ENCODE measurements at regions not wholly inside any gene's neighbourhood (a gene's known extent, or its start where the extent isn't known, plus 50 kb on each side); places are given as distances from the start of the nearest gene placed in this dataset.
"Not testable (repeated sequence)": the region's sequence is repeated elsewhere in the genome, so short reads cannot be mapped to it uniquely, and the experiment has no call there.

DNA sequence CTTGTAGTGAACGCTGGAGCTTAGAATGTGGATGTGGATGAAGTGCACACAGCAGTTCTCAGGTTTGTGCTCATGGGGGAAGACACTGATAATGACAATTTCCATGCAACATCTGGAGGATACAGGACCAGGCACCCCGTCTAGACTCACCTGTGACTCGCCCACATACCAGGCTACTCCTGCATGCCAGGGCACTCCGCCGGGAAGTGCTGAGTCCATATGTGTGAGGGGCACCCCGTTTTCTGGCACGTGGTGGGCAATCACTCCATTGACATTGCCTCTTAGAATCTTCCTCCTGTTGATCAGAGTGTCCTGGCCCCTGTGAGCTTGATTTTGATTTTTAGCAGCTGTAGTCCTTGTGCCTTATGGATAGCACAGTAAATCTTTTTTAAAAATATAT, 90.9 kb upstream of the LRPAP1 start:
- no peak overlapping the region for H3K4me3 ChIP-seq (ENCODE audit: low read length)
- no peak overlapping the region for H3K27ac ChIP-seq (ENCODE audit: low read depth, low read length)
- DNase-seq, result no peak
- no peaks in the 10 kb centered on the region for H3K4me1 Mint-ChIP-seq
- TF ChIP-seq, protein P1, sequence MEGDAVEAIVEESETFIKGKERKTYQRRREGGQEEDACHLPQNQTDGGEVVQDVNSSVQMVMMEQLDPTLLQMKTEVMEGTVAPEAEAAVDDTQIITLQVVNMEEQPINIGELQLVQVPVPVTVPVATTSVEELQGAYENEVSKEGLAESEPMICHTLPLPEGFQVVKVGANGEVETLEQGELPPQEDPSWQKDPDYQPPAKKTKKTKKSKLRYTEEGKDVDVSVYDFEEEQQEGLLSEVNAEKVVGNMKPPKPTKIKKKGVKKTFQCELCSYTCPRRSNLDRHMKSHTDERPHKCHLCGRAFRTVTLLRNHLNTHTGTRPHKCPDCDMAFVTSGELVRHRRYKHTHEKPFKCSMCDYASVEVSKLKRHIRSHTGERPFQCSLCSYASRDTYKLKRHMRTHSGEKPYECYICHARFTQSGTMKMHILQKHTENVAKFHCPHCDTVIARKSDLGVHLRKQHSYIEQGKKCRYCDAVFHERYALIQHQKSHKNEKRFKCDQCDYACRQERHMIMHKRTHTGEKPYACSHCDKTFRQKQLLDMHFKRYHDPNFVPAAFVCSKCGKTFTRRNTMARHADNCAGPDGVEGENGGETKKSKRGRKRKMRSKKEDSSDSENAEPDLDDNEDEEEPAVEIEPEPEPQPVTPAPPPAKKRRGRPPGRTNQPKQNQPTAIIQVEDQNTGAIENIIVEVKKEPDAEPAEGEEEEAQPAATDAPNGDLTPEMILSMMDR (conservative IDR thresholded peaks at IDR 0.05), result no peak
- H3K27me3 ChIP-seq (ENCODE audit: control insufficient read depth, insufficient read depth, low read length, poor library complexity, severe bottlenecking), result no peaks in the 10 kb centered on the region
- H3K4me3 Mint-ChIP-seq, result no peak overlapping the region
- H3K4me1 ChIP-seq (ENCODE audit: control insufficient read depth, insufficient read depth, low read length), result no peaks in the 10 kb centered on the region
- H3K27me3 Mint-ChIP-seq (ENCODE audit: insufficient read depth), result peaks cover 16% of the 10 kb centered on the region
- 82 to 86% methylated on average over 5 to 7 of the region's 7 CpGs for WGBS, 2 experiments (ENCODE audit: insufficient coverage in 1 of 2, insufficient read length in 1 of 2)
- no peaks in the 10 kb centered on the region for H3K36me3 ChIP-seq (ENCODE audit: control insufficient read depth, insufficient read depth, low read length)
- no peaks in the 10 kb centered on the region for H3K36me3 Mint-ChIP-seq (ENCODE audit: low read depth)
- H3K9me3 ChIP-seq (ENCODE audit: control insufficient read depth, low read length), result no peaks in the 10 kb centered on the region
- H3K9me3 Mint-ChIP-seq, result peaks cover 4% of the 10 kb centered on the region
- H3K9ac ChIP-seq (ENCODE audit: extremely low read depth, low read length, poor library complexity, severe bottlenecking), result no peak overlapping the region
- H3K27ac Mint-ChIP-seq, result no peak overlapping the region

DNA sequence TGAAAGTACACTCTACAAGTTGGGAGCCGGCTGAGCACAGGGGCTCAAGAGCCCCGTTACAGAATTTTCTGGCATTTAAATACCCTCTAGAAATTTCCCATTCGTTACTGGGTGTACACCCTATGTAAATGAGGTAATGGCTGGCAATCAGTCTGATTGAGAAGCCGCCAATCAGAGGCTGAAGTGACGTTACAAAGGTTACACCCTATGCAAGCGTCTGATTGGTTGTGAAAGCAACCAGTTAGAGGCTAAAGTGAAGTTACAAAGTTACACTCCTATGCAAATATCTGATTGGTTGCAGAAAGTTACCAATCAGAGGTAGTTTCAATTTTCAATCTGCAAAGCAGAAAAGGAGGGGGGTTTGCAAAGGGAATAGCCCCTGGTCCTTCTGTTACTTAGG, 88.1 kb upstream of the LRPAP1 start:
- DNase-seq; H3K27ac ChIP-seq (ENCODE audit: low read depth, low read length); H3K4me3 Mint-ChIP-seq; H3K36me3 Mint-ChIP-seq (ENCODE audit: low read depth); H3K9ac ChIP-seq (ENCODE audit: extremely low read depth, low read length, poor library complexity, severe bottlenecking); H3K4me3 ChIP-seq (ENCODE audit: low read length); H3K27me3 ChIP-seq (ENCODE audit: control insufficient read depth, insufficient read depth, low read length, poor library complexity, severe bottlenecking); H3K9me3 ChIP-seq (ENCODE audit: control insufficient read depth, low read length); H3K4me1 Mint-ChIP-seq; H3K27ac Mint-ChIP-seq; H3K4me1 ChIP-seq (ENCODE audit: control insufficient read depth, insufficient read depth, low read length); H3K36me3 ChIP-seq (ENCODE audit: control insufficient read depth, insufficient read depth, low read length); H3K9me3 Mint-ChIP-seq: not testable (repeated sequence)
- WGBS, 2 experiments (ENCODE audit: insufficient coverage in 1 of 2, insufficient read length in 1 of 2), result 83 to 86% methylated on average over 5 to 6 of the region's 6 CpGs
- peaks cover 18% of the 10 kb centered on the region for H3K27me3 Mint-ChIP-seq (ENCODE audit: insufficient read depth)

DNA sequence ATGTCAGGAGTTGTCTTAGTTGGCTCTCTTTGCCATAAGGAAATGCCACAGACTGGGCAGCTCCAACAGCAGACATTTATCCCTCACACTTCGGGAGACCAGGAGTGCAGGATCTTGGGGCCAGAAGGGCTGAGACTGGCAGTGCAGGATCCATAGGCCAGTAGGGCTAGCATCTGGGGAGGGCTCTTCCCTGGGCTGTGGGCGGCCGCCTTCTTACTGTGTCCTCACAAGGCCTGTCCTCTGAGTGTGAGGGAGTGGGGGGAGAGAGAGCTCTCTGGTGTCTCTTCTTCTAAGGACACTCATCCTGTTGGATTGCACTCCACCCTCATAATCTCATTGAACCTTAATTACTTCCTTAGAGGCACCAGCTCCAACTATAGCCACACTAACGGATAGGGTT, 87.5 kb upstream of the LRPAP1 start:
- H3K36me3 ChIP-seq (ENCODE audit: control insufficient read depth, insufficient read depth, low read length); H3K36me3 Mint-ChIP-seq (ENCODE audit: low read depth); H3K27ac ChIP-seq (ENCODE audit: low read depth, low read length); H3K9me3 ChIP-seq (ENCODE audit: control insufficient read depth, low read length); H3K9ac ChIP-seq (ENCODE audit: extremely low read depth, low read length, poor library complexity, severe bottlenecking); DNase-seq; H3K27me3 ChIP-seq (ENCODE audit: control insufficient read depth, insufficient read depth, low read length, poor library complexity, severe bottlenecking); H3K4me1 ChIP-seq (ENCODE audit: control insufficient read depth, insufficient read depth, low read length); H3K4me3 ChIP-seq (ENCODE audit: low read length); H3K4me3 Mint-ChIP-seq; H3K4me1 Mint-ChIP-seq; H3K27ac Mint-ChIP-seq; H3K9me3 Mint-ChIP-seq: not testable (repeated sequence)
- H3K27me3 Mint-ChIP-seq (ENCODE audit: insufficient read depth), result peaks cover 16% of the 10 kb centered on the region
- 88% methylated on average over 4 of the region's 4 CpGs; no CpG with 5 or more reads in 1 of the 2 experiments for WGBS, 2 experiments (ENCODE audit: insufficient coverage in 1 of 2, insufficient read length in 1 of 2)

DNA sequence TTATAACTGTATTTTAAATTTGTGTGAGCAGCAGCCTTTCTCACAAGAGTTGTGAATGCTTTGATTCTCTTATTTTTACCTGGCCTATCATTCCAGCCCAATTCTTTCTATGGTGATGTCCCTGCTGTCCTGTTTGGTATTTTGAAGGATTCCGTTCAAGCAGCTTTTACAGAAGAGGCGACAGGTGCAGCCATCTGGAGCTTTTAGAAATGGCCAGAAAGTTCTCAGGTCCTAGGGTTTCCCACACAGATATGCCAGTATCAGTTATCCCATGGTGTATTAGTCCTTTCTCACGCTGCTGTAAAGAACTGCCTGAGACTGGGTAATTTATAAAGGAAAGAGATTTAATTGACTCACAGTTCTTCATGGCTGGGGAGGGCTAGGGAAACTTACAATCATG, 86.1 kb upstream of the LRPAP1 start:
- not testable (repeated sequence) for H3K27ac Mint-ChIP-seq; H3K36me3 ChIP-seq (ENCODE audit: control insufficient read depth, insufficient read depth, low read length); H3K4me1 Mint-ChIP-seq; H3K27me3 ChIP-seq (ENCODE audit: control insufficient read depth, insufficient read depth, low read length, poor library complexity, severe bottlenecking); DNase-seq; H3K9me3 Mint-ChIP-seq; H3K9me3 ChIP-seq (ENCODE audit: control insufficient read depth, low read length); H3K9ac ChIP-seq (ENCODE audit: extremely low read depth, low read length, poor library complexity, severe bottlenecking); H3K36me3 Mint-ChIP-seq (ENCODE audit: low read depth); H3K4me3 ChIP-seq (ENCODE audit: low read length); H3K4me1 ChIP-seq (ENCODE audit: control insufficient read depth, insufficient read depth, low read length); H3K4me3 Mint-ChIP-seq; H3K27ac ChIP-seq (ENCODE audit: low read depth, low read length)
- peaks cover 16% of the 10 kb centered on the region for H3K27me3 Mint-ChIP-seq (ENCODE audit: insufficient read depth)
- WGBS, 2 experiments (ENCODE audit: insufficient coverage in 1 of 2, insufficient read length in 1 of 2), result 93 to 96% methylated on average over 3 of the region's 3 CpGs

Measured in endodermal cell (in vitro differentiated cells).